Astrocyte of the cerebellum (primary cell): ENCODE measurements at regions not wholly inside any gene's neighbourhood (a gene's known extent, or its start where the extent isn't known, plus 50 kb on each side); places are given as distances from the start of the nearest gene placed in this dataset.

ENCODE experiments used
- DNase-seq: peaks from one replicate; pipeline ENCODE4 v3.0.0-alpha.2; 2011; ENCODE audit warnings: low read depth
- H3K4me3 ChIP-seq: 2 replicates; pipeline ENCODE4 v1.5.1; 2011; ENCODE audit warnings: mild to moderate bottlenecking, low read depth, low read length, moderate library complexity
- in situ Hi-C: cut with HindIII; loops from 2 replicates; pipeline ENCODE4 v1.10.0; 2017; ENCODE audit warnings: low sequenced_read_pairs
- TF ChIP-seq, protein P1 (sequence below): IDR thresholded peaks from 2 replicates; pipeline ENCODE4 v1.5.1; 2012; ENCODE audit warnings: low read length, low read depth, moderate library complexity, mild to moderate bottlenecking; ENCODE audit errors: missing control alignments

DNA sequence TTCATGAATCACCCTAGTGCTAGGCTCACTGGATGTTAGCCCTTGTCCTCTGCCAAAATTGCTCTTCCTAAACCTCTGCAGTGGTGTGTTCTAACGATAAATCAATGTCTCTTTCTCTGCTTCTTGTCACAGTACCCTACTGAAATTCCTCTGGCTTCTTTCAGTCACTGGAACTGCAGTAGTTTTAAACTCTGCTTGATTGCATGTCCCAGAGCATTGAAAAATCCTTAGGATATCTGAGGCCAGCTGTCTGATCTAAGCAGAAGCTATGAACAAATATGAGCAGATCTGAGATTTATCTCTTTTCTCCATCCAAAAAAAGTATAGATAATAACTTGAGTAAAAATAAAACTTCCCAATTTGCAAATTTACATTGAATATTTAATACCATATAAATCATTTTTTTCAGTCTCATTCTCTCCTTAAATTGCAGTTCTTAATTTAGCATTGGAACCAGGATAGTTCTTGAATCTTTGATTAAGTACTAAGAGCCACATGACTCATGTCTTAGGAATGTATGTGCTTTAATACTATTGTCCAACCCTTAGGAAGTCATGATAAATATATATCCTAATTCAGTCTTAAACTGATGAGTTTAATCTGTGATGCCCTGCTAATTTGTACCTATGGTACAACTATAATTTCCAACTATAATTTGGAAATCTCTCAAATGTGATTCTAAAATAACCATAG lies 169.7 kb downstream of the PDHA2 start:
- in situ Hi-C loops, result no loop called here
- no peak overlapping the region for H3K4me3 ChIP-seq
- TF ChIP-seq, protein P1, sequence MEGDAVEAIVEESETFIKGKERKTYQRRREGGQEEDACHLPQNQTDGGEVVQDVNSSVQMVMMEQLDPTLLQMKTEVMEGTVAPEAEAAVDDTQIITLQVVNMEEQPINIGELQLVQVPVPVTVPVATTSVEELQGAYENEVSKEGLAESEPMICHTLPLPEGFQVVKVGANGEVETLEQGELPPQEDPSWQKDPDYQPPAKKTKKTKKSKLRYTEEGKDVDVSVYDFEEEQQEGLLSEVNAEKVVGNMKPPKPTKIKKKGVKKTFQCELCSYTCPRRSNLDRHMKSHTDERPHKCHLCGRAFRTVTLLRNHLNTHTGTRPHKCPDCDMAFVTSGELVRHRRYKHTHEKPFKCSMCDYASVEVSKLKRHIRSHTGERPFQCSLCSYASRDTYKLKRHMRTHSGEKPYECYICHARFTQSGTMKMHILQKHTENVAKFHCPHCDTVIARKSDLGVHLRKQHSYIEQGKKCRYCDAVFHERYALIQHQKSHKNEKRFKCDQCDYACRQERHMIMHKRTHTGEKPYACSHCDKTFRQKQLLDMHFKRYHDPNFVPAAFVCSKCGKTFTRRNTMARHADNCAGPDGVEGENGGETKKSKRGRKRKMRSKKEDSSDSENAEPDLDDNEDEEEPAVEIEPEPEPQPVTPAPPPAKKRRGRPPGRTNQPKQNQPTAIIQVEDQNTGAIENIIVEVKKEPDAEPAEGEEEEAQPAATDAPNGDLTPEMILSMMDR, result no peak
- peak; percentile 49 for DNase-seq

DNA sequence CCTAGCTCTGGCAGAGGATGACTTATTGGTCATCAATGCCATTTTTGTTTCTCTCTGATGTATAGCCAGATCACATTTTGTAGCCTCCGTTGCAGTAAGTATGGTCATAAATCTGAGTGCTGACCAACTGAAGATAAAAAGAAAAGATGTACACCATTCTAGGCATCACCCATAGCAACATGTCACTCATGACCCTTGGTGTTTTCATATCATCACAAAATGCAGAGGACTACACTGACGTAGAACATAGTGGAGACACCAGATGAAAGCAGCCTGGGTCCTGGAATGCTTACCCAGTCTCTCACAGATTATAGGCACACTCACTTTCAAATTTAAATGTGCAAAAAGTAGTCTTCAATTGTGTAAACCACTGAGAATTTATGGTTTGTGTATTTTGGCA lies 172.8 kb downstream of the PDHA2 start:
- in situ Hi-C loops, result no loop called here
- no peak for DNase-seq
- H3K4me3 ChIP-seq, result no peak overlapping the region
- TF ChIP-seq, protein P1, result no peak

DNA sequence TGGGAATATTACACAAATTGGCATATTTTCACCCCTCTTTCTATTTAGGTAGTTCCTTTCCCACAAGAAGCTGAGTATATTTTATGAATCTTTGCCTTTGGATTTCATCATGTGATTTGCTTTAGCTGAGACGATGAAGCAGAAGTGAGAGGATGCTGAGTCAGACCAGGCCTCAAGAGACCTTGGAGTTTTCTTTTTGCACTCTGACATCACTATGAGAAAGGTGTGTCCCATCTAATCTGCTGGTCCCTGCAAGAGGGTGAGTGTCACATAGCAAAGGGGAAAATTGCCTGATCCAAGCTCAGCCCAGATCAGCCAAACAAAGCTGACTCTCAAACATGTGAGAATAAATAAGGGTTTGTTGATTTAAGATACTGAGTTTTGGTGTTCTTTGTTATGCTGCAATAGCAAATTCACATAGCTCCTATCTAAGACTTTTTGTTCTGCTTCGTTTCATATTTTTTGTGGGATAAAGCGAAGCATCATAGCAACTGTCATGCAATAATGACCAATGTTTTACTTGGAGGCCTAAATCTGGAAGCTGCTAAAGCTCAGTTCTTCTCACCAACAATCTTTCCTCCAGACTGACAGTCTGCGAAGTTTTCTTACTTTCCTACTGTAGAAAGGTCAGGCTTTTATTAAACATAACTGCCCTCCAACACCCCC lies 176.9 kb downstream of the PDHA2 start:
- in situ Hi-C loops, result no loop called here
- no peak for DNase-seq

DNA sequence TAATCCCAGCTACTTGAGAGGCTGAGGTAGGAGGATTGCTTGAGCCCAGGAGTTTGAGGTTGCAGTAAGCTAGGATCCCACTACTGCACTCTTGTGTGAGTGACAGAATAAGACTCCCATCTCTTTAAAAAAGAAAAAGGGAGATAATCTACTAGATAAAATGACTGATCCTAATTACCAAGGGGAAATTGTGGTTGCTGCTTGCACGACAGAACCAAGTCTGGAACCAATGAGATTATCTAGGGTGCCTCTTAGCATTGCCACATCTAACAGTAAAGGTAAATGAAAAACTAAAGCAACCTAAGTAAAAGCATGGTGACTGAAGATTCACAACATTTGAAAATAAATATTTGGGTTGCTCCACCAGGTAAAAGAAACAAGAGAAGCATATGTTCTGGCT lies 185.1 kb downstream of the PDHA2 start:
- H3K4me3 ChIP-seq, result no peak overlapping the region
- TF ChIP-seq, protein P1, result no peak
- DNase-seq, result no peak
- in situ Hi-C loops, result no loop called here

More for the DNA sequence above, 176.9 kb downstream of the PDHA2 start:
- H3K4me3 ChIP-seq, result no peak overlapping the region
- TF ChIP-seq, protein P1, result no peak

DNA sequence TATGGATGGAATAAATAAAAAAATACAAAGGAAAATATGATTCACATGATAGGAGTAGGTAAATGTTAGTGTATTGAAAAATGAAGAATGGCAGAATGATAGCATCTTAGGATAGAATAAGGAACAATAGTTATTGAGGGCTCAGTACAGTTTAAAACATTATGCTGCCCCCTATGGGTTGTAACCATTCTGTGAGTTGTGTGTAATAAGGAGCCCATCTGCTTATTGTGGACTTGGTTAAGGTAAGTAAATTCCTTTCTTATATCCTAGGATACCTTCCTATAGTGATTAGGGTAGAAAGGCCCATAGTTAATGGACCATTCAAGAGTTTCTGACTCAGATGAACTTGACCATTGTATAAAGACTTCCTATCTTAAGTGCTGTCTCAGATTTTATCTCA lies 195.8 kb downstream of the PDHA2 start:
- in situ Hi-C loops, result no loop called here
- no peak for DNase-seq
- TF ChIP-seq, protein P1, result peak; percentile 19
- H3K4me3 ChIP-seq, result no peak overlapping the region

DNA sequence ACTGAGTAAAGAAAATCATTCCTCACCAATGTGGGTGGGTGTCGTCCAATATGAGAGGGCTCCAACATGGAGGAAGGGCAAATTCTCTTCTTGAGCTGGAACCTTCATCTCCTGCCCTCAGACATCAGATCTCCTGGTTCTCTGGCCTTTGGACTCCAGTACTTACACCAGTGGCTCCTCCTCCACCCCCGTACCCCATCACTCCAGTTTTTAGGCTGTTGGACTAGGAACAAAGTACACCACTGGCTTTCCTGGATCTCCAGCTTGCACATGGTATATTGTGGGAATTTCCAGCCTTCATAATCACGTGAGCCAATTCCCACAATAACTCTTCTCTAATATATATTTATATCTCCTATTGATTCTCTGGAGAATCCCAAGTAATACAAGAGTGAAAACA lies 196.9 kb downstream of the PDHA2 start:
- no peak for DNase-seq
- no peak overlapping the region for H3K4me3 ChIP-seq
- in situ Hi-C loops, result no loop called here
- TF ChIP-seq, protein P1, result no peak
